Central memory CD8-positive, alpha-beta T cell (primary cell): ENCODE measurements at regions not wholly inside any gene's neighbourhood (a gene's known extent, or its start where the extent isn't known, plus 50 kb on each side); places are given as distances from the start of the nearest gene placed in this dataset.

Experiments
- ATAC-seq: fragments of 150-1000 bp; cut with Tn5 transposase; replicated peaks from 2 replicates; pipeline ENCODE4 v1.10.0; 2022; ENCODE audit warnings: mild to moderate bottlenecking, moderate FRiP score, moderate number of reproducible peaks; ENCODE audit not compliant: poor library complexity, severe bottlenecking; ENCODE audit errors: extremely low read depth
- DNase-seq, 2 donors: peaks; one replicate each; pipeline ENCODE4 v3.0.0; 2021; ENCODE audit warnings: low spot score in 2 of 2
- H3K27ac Mint-ChIP-seq: one replicate; pipeline ENCODE4 v1.8.0; 2022; ENCODE audit warnings: low read depth, mild to moderate bottlenecking, moderate library complexity, mixed read lengths
- H3K27me3 Mint-ChIP-seq: one replicate; pipeline ENCODE4 v1.8.0; 2022; ENCODE audit warnings: mixed read lengths
- H3K36me3 Mint-ChIP-seq: one replicate; pipeline ENCODE4 v1.8.0; 2022; ENCODE audit warnings: mild to moderate bottlenecking, moderate library complexity, mixed read lengths; ENCODE audit not compliant: insufficient read depth
- H3K4me1 Mint-ChIP-seq: one replicate; pipeline ENCODE4 v1.8.0; 2022; ENCODE audit warnings: mixed read lengths
- H3K4me3 Mint-ChIP-seq: one replicate; pipeline ENCODE4 v1.8.0; 2022; ENCODE audit warnings: mild to moderate bottlenecking, moderate library complexity, mixed read lengths
- H3K9me3 Mint-ChIP-seq: one replicate; pipeline ENCODE4 v1.8.0; 2022; ENCODE audit warnings: mixed read lengths

DNA sequence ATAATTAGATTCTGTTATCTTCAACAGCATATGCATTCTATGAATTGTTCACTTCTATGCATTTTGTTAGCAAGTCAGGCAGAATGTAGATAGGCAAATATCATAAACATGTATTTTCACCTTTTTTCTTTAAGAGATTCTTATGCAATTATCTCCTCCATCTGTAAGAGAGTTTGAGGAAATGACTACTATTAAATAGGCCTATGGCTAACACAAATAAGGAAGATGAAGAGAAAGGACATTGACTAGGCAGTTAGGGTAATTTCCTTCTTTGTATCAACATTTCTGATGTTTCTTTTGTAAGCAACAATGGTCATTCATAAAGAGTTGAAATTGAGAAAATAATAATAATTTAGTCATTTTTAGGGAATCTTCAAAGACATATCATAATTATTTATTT, 145.2 kb upstream of the CDH12 start:
- Mint-ChIP-seq H3K9me3 (peaks cover 6% of the 10 kb centered on the region), H3K27ac (no peak overlapping the region), H3K27me3 (no peaks in the 10 kb centered on the region), H3K36me3 (no peaks in the 10 kb centered on the region), H3K4me1 (no peaks in the 10 kb centered on the region), H3K4me3 (no peak overlapping the region)
- ATAC-seq = no peak
- DNase-seq = no peak

DNA sequence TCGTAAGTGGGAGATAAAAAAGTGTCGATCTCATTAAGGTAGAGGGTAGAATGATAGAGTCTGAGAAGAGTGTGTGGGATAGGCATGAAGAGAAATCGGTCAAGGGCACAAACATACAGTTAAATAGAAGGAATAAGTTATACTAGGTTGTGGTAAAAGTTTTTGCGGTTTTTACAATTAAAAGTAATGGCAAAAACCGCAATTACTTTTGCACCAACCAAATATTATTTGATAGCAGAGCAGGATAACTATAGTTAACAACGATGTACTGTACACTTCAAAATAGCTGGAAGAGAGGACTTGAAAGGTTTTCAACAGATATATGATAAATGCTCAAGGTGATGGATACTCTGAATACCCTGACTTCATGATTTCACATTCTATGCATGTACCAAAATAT, 135.8 kb upstream of the CDH12 start:
- no peak overlapping the region for H3K4me3 Mint-ChIP-seq
- no peak for DNase-seq
- H3K9me3 Mint-ChIP-seq = peaks cover 11% of the 10 kb centered on the region

DNA sequence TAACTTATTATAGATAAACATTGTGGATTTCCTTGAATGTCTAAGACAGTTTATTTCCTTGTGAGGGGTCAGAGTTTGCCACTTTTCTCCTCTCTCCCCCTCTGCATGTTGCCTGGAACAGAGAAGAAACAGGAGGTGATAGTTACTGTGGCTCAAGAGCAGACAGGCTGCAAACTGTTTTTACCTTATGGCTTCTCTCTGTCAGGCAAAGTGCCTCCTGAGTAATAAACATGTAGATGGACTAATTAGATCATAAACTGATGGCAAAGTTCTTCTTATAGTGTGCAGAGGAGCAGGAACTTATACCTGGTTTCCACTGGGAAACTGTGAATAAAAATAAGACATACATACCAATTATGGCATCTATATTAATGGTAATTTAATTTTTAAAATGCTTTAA, 133.1 kb upstream of the CDH12 start:
- no peak for DNase-seq
- Mint-ChIP-seq H3K36me3 (no peaks in the 10 kb centered on the region), H3K4me1 (no peaks in the 10 kb centered on the region), H3K27me3 (no peaks in the 10 kb centered on the region), H3K27ac (no peak overlapping the region), H3K9me3 (peaks cover 5% of the 10 kb centered on the region), H3K4me3 (no peak overlapping the region)
- no peak for ATAC-seq

More for the DNA sequence above, 135.8 kb upstream of the CDH12 start:
- no peaks in the 10 kb centered on the region for H3K27me3 Mint-ChIP-seq
- no peaks in the 10 kb centered on the region for H3K36me3 Mint-ChIP-seq
- no peak for ATAC-seq
- no peaks in the 10 kb centered on the region for H3K4me1 Mint-ChIP-seq
- no peak overlapping the region for H3K27ac Mint-ChIP-seq

DNA sequence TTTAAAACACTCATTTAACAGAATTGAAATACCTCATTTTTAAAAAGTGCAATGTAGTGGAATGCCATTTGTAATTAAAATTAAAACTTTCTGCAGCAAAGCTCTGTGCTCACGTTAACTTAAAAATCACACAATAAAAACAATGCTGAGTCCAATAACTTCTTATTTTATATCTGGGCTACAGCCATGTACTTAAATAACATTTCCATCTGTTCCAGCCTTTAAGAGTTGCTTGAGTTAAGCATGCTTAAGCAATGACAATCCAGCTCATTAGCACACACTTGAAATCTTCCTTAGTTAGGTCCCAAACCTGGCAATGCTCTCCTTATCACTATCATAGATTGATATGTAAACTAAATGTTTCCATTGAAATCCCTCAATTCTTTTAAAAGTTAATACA, 132.3 kb upstream of the CDH12 start:
- DNase-seq = no peak
- no peak overlapping the region for H3K27ac Mint-ChIP-seq
- H3K27me3 Mint-ChIP-seq = no peaks in the 10 kb centered on the region
- H3K4me1 Mint-ChIP-seq = no peaks in the 10 kb centered on the region
- no peak overlapping the region for H3K4me3 Mint-ChIP-seq
- H3K9me3 Mint-ChIP-seq = peaks cover 4% of the 10 kb centered on the region
- no peaks in the 10 kb centered on the region for H3K36me3 Mint-ChIP-seq
- no peak for ATAC-seq

DNA sequence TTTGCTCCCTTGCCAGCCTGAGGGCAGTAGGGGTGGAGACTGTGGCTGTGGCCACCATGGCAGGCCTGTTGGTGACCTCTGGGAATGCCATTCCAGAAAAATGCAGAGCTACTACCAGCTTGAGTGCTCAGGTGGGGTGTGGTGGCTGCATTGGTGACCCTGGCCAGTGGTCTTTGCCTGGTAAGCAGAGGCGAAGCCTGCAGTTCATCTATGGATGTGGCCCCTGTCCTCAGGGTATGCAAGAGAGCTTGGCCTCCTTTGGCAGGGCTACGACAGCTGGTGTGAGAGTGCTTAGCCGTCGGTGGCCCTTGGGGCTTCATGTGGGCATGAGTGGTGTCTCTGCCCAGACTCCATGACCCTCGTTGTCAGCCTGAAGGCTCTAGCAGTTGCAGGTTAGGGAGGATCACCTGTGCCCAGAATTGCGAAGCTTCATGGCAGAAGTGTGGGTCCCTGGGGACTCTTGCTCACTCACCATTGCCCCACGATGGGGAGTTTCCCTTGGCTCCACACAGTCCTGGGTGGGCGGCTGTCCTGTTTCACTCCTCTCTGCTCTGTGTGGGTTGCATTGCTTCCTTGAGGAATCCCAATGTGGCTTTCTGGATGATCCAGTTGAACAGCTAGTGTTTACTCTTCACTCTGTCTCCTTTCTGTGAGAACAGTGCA, 117.9 kb upstream of the CDH12 start:
- H3K4me1 Mint-ChIP-seq = no peaks in the 10 kb centered on the region
- no peak overlapping the region for H3K4me3 Mint-ChIP-seq
- H3K36me3 Mint-ChIP-seq = no peaks in the 10 kb centered on the region
- H3K27ac Mint-ChIP-seq = no peak overlapping the region
- no peaks in the 10 kb centered on the region for H3K27me3 Mint-ChIP-seq
- DNase-seq (no peak), ATAC-seq (no peak)
- H3K9me3 Mint-ChIP-seq = peaks cover 43% of the 10 kb centered on the region

DNA sequence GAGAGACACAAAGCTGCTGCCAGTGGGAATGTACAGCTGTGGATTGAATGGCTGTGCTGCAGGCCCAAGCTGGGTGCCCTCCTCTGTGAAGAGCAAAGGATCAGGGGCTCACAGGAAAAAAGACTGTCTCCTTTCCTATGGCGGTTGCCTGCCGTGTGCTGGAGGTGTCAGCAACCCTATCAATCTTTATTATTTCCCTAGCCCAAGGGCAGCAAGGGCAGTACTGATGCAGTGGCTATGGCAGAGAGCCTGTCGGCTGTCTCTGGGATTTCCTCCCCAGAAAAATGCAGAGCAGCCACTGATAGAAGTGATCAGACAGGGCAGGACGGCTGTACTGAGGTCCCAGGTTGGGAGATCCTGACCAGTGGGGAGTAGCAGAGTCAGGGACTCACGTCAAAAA, 117.3 kb upstream of the CDH12 start:
- H3K4me1 Mint-ChIP-seq = no peaks in the 10 kb centered on the region
- H3K9me3 Mint-ChIP-seq = peaks cover 39% of the 10 kb centered on the region
- no peak for ATAC-seq
- DNase-seq = no peak
- H3K4me3 Mint-ChIP-seq = no peak overlapping the region
- H3K27ac Mint-ChIP-seq = no peak overlapping the region
- no peaks in the 10 kb centered on the region for H3K27me3 Mint-ChIP-seq
- H3K36me3 Mint-ChIP-seq = no peaks in the 10 kb centered on the region

DNA sequence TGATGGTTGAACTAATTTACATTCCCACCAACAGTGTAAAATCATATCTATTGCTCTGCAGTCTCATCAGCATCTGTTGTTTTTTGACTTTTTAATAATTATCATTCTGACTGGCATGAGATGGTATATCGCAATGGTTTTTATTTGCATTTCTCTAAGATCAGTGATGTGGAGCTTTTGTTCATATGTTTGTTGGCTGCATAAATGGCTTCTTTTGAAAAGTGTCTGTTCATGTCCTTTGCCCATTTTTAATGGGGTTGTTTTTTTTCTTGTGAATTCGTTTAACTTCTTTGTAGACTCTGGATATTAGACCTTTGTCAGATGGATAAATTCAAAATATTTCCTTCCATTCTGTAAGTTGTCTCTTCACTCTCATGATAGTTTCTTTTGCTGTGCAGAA, 115.2 kb upstream of the CDH12 start:
- Mint-ChIP-seq H3K36me3 (no peaks in the 10 kb centered on the region), H3K4me3 (no peak overlapping the region), H3K9me3 (peaks cover 39% of the 10 kb centered on the region), H3K27ac (no peak overlapping the region), H3K4me1 (no peaks in the 10 kb centered on the region), H3K27me3 (no peaks in the 10 kb centered on the region)
- no peak for DNase-seq
- no peak for ATAC-seq

DNA sequence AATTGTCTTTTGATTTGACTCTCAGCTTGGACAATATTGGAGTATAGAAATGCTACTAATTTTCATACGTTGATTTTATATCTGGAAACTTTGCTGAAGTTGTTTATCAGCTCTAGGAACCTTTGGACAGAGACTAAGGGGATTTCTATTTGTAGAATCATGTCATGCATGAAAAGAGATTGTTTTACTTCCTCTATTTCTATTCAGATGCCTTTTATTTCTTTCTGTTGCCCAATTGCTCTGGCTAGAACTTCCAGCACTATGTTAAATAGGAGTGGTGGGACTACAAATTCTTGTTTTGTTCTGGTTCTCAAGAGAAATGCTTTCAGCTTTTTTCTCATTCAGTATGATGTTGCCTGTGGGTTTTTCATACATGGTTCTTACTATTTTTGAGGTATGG, 112.8 kb upstream of the CDH12 start:
- ATAC-seq (no peak), DNase-seq (no peak)
- H3K4me3 Mint-ChIP-seq = no peak overlapping the region
- no peak overlapping the region for H3K27ac Mint-ChIP-seq
- H3K27me3 Mint-ChIP-seq = no peaks in the 10 kb centered on the region
- H3K36me3 Mint-ChIP-seq = no peaks in the 10 kb centered on the region
- no peaks in the 10 kb centered on the region for H3K4me1 Mint-ChIP-seq
- peaks cover 38% of the 10 kb centered on the region for H3K9me3 Mint-ChIP-seq

DNA sequence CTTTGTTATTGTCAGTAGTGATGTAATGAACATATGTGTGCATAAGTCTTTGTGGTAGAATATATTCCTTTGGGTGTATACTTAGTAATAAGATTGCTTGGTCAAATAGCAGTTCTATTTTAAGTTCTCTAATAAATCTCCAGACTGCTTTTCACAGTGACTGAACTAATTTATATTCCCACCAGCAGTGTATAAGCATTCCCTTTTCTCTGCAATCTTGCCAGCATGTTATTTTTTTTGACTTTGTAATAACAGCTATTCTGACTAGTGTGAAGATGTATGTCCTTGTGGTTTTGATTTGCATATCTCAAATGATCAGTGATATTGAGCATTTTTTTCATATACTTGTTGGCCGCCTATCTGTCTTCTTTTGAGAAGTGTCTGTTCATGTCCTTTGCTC, 111.5 kb upstream of the CDH12 start:
- Mint-ChIP-seq H3K36me3 (no peaks in the 10 kb centered on the region), H3K9me3 (peaks cover 46% of the 10 kb centered on the region), H3K4me3 (no peak overlapping the region), H3K27me3 (no peaks in the 10 kb centered on the region), H3K27ac (no peak overlapping the region), H3K4me1 (no peaks in the 10 kb centered on the region)
- no peak for DNase-seq
- no peak for ATAC-seq

DNA sequence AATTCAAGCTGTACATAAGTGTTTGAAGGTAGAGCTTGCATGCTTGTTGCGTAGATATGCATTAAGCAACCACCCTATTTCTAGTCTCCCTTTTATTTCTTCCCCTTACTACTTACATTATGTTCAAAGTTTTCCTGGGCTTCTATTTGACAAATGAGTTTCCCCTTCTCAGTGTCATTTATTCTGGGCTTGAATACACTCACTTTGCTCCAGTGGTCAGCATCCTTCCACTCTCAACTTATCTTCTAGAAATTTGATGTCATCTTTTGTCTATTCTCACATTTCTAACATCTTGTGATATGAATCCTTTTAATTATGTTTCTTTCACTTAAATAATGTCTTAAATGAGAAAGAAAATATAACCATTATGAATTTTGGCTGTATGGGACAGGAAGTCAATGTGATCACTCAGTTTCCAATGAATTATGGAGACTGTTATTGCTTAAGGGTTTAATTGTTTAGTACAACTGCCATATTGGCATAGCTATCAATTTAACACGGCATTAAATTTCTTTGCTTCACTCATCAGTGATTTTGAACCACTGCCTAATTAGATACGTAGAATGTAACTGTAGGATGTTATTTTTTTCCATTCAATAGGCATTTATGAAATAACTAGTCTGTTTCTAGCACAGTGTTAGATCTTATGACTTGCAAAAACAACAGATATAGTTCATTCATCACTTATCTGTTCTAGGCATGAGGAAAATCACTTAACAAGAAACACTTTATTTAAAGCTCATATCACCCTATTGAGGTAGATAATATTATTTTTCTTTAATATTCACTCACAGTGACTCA, 105.5 kb upstream of the CDH12 start:
- Mint-ChIP-seq H3K9me3 (peaks cover 29% of the 10 kb centered on the region), H3K4me3 (no peak overlapping the region), H3K36me3 (no peaks in the 10 kb centered on the region), H3K27me3 (no peaks in the 10 kb centered on the region), H3K4me1 (no peaks in the 10 kb centered on the region), H3K27ac (no peak overlapping the region)
- no peak for ATAC-seq
- no peak for DNase-seq

DNA sequence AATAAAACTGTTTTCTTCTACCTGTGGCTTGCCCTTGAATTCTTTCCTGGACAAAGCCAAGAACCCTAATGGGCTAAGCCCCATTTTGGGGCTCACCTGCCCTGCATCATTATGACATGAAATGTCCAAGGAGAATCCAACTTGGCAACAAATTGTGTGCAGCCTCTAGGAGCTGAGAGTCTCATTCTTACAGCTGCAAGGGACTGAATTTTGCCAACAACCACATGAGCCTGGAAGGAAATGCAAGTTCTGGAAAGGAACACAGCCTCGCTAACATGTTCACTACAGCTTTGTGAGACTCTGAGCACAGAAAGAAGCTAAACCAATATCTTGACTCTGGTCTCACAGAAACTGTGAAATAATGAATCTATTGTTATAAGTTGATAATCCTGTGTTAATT, 94.8 kb upstream of the CDH12 start:
- no peak for DNase-seq
- H3K4me1 Mint-ChIP-seq = no peaks in the 10 kb centered on the region
- H3K27ac Mint-ChIP-seq = no peak overlapping the region
- ATAC-seq = no peak
- peaks cover 5% of the 10 kb centered on the region for H3K9me3 Mint-ChIP-seq
- H3K4me3 Mint-ChIP-seq = no peak overlapping the region
- no peaks in the 10 kb centered on the region for H3K36me3 Mint-ChIP-seq
- no peaks in the 10 kb centered on the region for H3K27me3 Mint-ChIP-seq

DNA sequence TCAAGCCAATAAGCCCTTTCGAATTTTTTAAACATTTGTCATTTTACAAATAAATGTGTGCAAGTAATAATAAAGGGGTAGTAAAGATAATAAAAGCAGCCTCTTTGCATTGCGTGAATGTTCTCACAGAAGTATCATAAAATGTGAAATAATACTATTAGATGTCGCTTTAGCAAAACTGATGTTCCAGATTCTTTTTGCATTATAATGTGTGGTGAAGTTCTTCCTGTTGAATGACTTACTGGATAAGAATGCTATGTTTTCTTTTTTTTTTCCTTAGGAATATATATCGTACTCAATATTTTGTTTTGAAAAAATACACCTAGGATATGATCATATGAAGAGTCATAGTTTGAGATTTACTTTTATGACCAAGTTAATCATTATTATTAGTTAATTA, 85.2 kb upstream of the CDH12 start:
- H3K27me3 Mint-ChIP-seq = no peaks in the 10 kb centered on the region
- H3K4me3 Mint-ChIP-seq = no peak overlapping the region
- H3K4me1 Mint-ChIP-seq = no peaks in the 10 kb centered on the region

DNA sequence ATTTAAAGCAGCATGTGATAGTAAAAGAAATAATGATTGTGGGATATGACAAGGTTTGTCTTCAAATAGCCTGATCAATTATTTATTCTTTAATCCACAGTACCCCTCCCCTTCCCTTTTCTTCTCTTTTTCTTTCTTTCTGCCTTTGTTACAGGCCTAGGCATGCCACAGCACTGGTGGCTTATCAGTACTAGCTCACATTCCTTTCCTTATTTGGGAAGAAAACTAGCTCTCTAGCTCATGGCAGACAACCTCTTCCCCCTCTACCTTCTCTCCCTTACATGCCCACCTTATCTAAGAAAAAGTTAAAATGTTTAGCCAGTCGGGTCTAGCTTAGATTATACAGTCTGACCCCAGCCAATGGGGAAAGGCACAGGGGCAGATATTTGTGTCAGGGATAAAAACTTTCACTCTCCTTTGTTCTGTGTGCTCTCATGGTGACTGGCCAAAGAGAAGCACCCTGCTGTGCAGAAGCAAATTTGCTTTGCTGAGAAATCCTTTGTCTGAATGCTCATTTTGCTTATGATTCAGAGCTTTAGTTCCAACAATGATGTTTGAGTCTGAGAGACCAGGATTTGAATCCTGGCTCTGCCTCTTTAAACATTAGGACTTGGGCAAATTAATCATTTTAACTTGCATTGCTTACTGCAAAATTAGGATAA, 75.8 kb upstream of the CDH12 start:
- H3K27ac Mint-ChIP-seq = no peak overlapping the region
- H3K4me1 Mint-ChIP-seq = no peaks in the 10 kb centered on the region
- ATAC-seq (no peak), DNase-seq (no peak)
- H3K9me3 Mint-ChIP-seq = peaks cover 18% of the 10 kb centered on the region
- peaks cover 2% of the 10 kb centered on the region for H3K36me3 Mint-ChIP-seq
- no peaks in the 10 kb centered on the region for H3K27me3 Mint-ChIP-seq
- no peak overlapping the region for H3K4me3 Mint-ChIP-seq

More for the DNA sequence above, 85.2 kb upstream of the CDH12 start:
- ATAC-seq (no peak), DNase-seq (no peak)
- H3K9me3 Mint-ChIP-seq = peaks cover 5% of the 10 kb centered on the region
- no peaks in the 10 kb centered on the region for H3K36me3 Mint-ChIP-seq
- no peak overlapping the region for H3K27ac Mint-ChIP-seq
